A673 (cell line): ENCODE measurements at regions not wholly inside any gene's neighbourhood (a gene's known extent, or its start where the extent isn't known, plus 50 kb on each side); places are given as distances from the start of the nearest gene placed in this dataset.

ENCODE experiments used
- CTCF ChIP-seq: fragments of 300-800, 200-600 bp; sonication (generic); conservative IDR thresholded peaks from 2 replicates; pipeline ENCODE4 v1.5.1; 2017; ENCODE audit warnings: low read depth, mild to moderate bottlenecking, antibody characterized with exemption, low read length, moderate library complexity, mixed read lengths
- EZH2 ChIP-seq: fragments of 200-600 bp; sonication (generic); IDR thresholded peaks from 2 replicates; pipeline ENCODE4 v1.6.1; 2017; ENCODE audit warnings: borderline replicate concordance, low read depth, mild to moderate bottlenecking, mixed read lengths, antibody characterized with exemption, low read length; ENCODE audit not compliant: poor library complexity, severe bottlenecking

GRCh38 chr11:45592636-45593035, 72.8 kb downstream of the CHST1 start:
- no peak for TF ChIP-seq CTCF
- no peak for TF ChIP-seq EZH2
